C4-2B (cell line): ENCODE measurements at regions not wholly inside any gene's neighbourhood (a gene's known extent, or its start where the extent isn't known, plus 50 kb on each side); places are given as distances from the start of the nearest gene placed in this dataset.

Experiments used
- H3K27ac ChIP-seq: fragments of 450-650 bp; 2 replicates; pipeline ENCODE4 v1.5.1; 2017
- CTCF ChIP-seq: fragments of 450-650 bp; conservative IDR thresholded peaks from 2 replicates; pipeline ENCODE4 v1.5.1; 2017; ENCODE audit warnings: mild to moderate bottlenecking
- ZFX ChIP-seq: fragments of 450-650 bp; IDR thresholded peaks from 2 replicates; pipeline ENCODE4 v1.6.1; 2017

- no peak overlapping the region for H3K27ac ChIP-seq
- TF ChIP-seq ZFX (no peak), CTCF (no peak)
These were observed 70.5 kb downstream of the PHLDA1 start for GRCh38 chr12:75960954-75961661.

GRCh38 chr12:75960086-75960910 lies 71.3 kb downstream of the PHLDA1 start:
- H3K27ac ChIP-seq, result no peak overlapping the region

GRCh38 chr12:75959506-75959905 lies 72.1 kb downstream of the PHLDA1 start:
- no peak for TF ChIP-seq CTCF
- no peak for TF ChIP-seq ZFX
- H3K27ac ChIP-seq, result no peak overlapping the region

More at GRCh38 chr12:75960086-75960910, 71.3 kb downstream of the PHLDA1 start:
- TF ChIP-seq CTCF (no peak), ZFX (no peak)

DNA sequence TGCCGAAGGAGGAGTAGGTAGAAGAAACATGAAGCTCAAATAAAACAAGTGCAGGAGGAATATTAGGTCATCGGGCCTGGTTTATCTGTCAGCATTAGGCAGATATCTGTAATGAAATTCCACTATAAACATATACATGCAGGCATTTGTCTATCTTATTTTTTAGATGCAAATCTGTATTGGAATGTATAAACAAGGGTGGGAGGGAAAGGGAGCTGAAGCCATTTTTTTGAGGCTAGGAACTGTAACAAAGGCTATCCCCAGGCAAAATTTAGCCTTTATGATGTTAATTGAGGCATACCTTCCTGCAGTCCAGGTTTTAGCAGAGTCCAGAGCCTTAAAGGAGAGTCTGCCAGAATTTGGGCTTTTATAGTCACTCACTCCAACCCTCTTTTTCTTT lies 72.5 kb downstream of the PHLDA1 start:
- TF ChIP-seq ZFX, result no peak
- TF ChIP-seq CTCF, result no peak
- H3K27ac ChIP-seq, result no peak overlapping the region

DNA sequence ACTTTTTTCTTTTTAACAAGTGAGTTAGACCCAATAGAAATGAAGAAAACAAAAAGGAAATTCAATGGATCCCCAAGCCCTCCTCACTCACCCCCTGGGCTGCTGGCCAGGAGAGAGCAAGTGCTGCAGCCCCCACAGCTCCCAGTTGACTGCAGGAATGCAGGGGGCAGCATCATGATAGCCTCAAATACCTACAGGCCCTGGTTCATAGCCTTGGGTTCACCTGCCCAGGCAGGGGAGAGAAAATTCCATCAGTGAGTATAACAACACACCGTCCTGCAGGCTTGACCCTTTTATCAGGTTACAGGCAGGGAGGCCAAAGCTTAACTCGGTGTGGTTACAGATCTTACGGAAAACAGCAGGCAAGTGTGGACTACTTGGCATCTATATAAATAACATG lies 76.3 kb downstream of the PHLDA1 start:
- H3K27ac ChIP-seq, result no peak overlapping the region
- TF ChIP-seq CTCF (no peak), ZFX (no peak)

DNA sequence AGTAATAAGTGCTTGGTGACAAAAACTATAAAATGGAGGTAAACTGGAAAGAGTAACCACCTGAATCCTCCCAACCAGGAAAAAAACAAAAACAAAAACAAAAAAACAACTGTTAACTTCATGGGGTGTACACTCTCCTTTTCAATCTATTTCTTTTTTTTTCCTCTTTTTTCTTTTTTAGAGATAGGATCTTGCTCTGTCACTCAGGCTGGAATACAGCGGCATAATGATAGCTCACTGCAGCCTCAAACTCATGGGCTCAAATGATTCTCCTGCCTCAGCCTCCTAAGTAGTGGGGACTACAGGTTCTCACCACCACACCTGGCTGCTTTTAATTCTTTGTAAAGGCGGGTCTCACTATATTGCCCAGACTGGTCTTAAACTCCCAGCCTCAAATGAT lies 76.8 kb downstream of the PHLDA1 start:
- no peak overlapping the region for H3K27ac ChIP-seq
- TF ChIP-seq CTCF (no peak), ZFX (no peak)

DNA sequence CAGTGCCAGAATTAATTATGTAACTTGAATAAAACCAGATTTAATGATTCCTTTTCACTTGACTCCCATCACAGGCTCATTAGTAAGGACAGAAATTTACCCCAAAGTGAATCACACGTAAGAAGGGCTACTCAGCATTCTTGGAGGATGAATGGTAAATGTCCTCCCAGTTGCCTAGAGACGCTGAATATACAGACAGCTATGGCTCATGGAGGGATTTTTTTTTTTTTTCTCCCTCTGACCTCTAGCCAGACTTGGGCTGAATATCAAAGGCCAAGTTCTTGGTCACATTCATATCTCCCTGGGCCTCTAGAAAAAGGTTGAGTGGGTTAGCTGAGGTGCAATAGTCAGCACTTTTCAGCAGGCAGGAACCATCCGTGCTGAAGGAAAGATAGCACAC lies 77.5 kb downstream of the PHLDA1 start:
- TF ChIP-seq ZFX, result no peak
- H3K27ac ChIP-seq, result no peak overlapping the region
